ENCODE measurements at regions not wholly inside any gene's neighbourhood (a gene's known extent, or its start where the extent isn't known, plus 50 kb on each side); places are given as distances from the start of the nearest gene placed in this dataset.

DNA sequence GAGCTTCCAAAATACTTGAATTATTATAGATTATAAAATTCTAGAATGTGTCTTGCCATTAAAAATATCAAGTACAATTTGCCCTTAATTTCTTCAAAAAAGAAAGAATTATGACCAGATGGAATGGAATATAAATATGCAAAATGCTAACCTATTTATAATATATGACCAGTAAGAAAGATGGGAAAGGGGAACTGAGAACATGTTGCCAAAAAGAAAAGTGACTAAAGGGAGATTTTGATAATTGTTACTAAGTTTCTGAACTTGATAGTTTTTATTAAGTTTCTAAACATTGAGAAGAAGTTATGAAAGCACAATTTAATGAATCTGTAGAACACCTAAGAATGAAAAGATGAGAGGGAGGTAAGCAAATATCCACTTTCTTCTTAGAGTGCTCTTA lies 188.4 kb upstream of the NR4A3 start:
- H3K27ac ChIP-seq (ENCODE audit: extremely low read depth, low read depth, low read length) = no peak overlapping the region
- H3K9me1 ChIP-seq (ENCODE audit: control insufficient read depth, insufficient read depth, low read length) = no peaks in the 10 kb centered on the region
- no peaks in the 10 kb centered on the region for H3K27me3 ChIP-seq (ENCODE audit: control insufficient read depth in 2 of 2, insufficient read depth in 2 of 2, low read length in 2 of 2)
- no peak overlapping the region for H3K9ac ChIP-seq (ENCODE audit: insufficient read depth in 1 of 2, low read depth in 2 of 2, low read length in 2 of 2)
- no peaks in the 10 kb centered on the region for H3K9me3 ChIP-seq (replicated peaks; ENCODE audit: control insufficient read depth, insufficient read depth, low read depth, low read length)
- no peaks in the 10 kb centered on the region for H3K79me2 ChIP-seq (ENCODE audit: control insufficient read depth, insufficient read depth, low read length)
- no peak overlapping the region for H2AFZ ChIP-seq (ENCODE audit: low read depth, low read length)
- TF ChIP-seq NFE2L1 (tag; IDR thresholded peaks at IDR 0.05; ENCODE audit: borderline replicate concordance, low read depth) = no peak
- no peak for TF ChIP-seq ARHGAP35 (IDR thresholded peaks at IDR 0.05; ENCODE audit: partially characterized antibody)
- no peak for TF ChIP-seq ZBTB17 (CRISPR knock-in tag; IDR thresholded peaks at IDR 0.05)
- TF ChIP-seq, protein P1, sequence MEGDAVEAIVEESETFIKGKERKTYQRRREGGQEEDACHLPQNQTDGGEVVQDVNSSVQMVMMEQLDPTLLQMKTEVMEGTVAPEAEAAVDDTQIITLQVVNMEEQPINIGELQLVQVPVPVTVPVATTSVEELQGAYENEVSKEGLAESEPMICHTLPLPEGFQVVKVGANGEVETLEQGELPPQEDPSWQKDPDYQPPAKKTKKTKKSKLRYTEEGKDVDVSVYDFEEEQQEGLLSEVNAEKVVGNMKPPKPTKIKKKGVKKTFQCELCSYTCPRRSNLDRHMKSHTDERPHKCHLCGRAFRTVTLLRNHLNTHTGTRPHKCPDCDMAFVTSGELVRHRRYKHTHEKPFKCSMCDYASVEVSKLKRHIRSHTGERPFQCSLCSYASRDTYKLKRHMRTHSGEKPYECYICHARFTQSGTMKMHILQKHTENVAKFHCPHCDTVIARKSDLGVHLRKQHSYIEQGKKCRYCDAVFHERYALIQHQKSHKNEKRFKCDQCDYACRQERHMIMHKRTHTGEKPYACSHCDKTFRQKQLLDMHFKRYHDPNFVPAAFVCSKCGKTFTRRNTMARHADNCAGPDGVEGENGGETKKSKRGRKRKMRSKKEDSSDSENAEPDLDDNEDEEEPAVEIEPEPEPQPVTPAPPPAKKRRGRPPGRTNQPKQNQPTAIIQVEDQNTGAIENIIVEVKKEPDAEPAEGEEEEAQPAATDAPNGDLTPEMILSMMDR (IDR thresholded peaks at IDR 0.05 in 2 of 3, conservative IDR thresholded peaks at IDR 0.05 in 1 of 3; ENCODE audit: insufficient read depth in 2 of 3, low read depth in 1 of 3, low read length in 3 of 3) = no peak
- TF ChIP-seq CHD4 (IDR thresholded peaks at IDR 0.05; ENCODE audit: insufficient read depth, insufficient replicate concordance, low read depth, low read length, poor library complexity, severe bottlenecking) = no peak
- no peak for TF ChIP-seq ZNF695 (CRISPR knock-in tag; IDR thresholded peaks at IDR 0.05)
- no peak for TF ChIP-seq SIRT6 (IDR thresholded peaks at IDR 0.05; ENCODE audit: low read depth, low read length)
- no peak for TF ChIP-seq ZNF253 (CRISPR knock-in tag; conservative IDR thresholded peaks at IDR 0.05)
- TF ChIP-seq KLF13 (tag; IDR thresholded peaks at IDR 0.05; ENCODE audit: borderline replicate concordance, low read depth) = no peak
- TF ChIP-seq KAT2B (IDR thresholded peaks at IDR 0.05; ENCODE audit: low read depth, low read length) = no peak
- TF ChIP-seq, protein P2, sequence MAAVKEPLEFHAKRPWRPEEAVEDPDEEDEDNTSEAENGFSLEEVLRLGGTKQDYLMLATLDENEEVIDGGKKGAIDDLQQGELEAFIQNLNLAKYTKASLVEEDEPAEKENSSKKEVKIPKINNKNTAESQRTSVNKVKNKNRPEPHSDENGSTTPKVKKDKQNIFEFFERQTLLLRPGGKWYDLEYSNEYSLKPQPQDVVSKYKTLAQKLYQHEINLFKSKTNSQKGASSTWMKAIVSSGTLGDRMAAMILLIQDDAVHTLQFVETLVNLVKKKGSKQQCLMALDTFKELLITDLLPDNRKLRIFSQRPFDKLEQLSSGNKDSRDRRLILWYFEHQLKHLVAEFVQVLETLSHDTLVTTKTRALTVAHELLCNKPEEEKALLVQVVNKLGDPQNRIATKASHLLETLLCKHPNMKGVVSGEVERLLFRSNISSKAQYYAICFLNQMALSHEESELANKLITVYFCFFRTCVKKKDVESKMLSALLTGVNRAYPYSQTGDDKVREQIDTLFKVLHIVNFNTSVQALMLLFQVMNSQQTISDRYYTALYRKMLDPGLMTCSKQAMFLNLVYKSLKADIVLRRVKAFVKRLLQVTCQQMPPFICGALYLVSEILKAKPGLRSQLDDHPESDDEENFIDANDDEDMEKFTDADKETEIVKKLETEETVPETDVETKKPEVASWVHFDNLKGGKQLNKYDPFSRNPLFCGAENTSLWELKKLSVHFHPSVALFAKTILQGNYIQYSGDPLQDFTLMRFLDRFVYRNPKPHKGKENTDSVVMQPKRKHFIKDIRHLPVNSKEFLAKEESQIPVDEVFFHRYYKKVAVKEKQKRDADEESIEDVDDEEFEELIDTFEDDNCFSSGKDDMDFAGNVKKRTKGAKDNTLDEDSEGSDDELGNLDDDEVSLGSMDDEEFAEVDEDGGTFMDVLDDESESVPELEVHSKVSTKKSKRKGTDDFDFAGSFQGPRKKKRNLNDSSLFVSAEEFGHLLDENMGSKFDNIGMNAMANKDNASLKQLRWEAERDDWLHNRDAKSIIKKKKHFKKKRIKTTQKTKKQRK (IDR thresholded peaks at IDR 0.05; ENCODE audit: borderline replicate concordance, low read depth, low read length) = no peak
- TF ChIP-seq MCM2 (IDR thresholded peaks at IDR 0.05; ENCODE audit: low read depth) = no peak
- TF ChIP-seq TBL1XR1 (IDR thresholded peaks at IDR 0.05; ENCODE audit: low read length in 2 of 2) = no peak
- no peak for TF ChIP-seq U2AF1 (optimal IDR thresholded peaks at IDR 0.05; ENCODE audit: low read depth, low read length)
- TF ChIP-seq SIN3B (IDR thresholded peaks at IDR 0.05; ENCODE audit: low read depth) = no peak
- no peaks in the 10 kb centered on the region for H4K20me1 ChIP-seq (replicated peaks; ENCODE audit: control insufficient read depth, insufficient read depth, low read length)
- in situ Hi-C loops (cut with MboI) (no loop called here), intact Hi-C loops (cut with micrococcal nuclease) (loop anchor here (10.0 kb wide), 1 partner anchor 62 kb away; no protein-coding TSS in a partner anchor)
- H3K4me2 ChIP-seq (ENCODE audit: insufficient read depth, low read length) = no peak overlapping the region
- H3K36me3 ChIP-seq (ENCODE audit: control insufficient read depth, insufficient read depth, low read length) = no peaks in the 10 kb centered on the region
- DNase-seq (ENCODE audit: extremely low read depth in 1 of 4, low spot score in 3 of 4) = no peak
- no TSS peak for BruUV-seq (replicated peaks)
- POLR2A ChIA-PET = interaction anchor here (1.1 kb wide), 1 partner anchor 18 kb away, joined by 3 read pairs; no protein-coding TSS in a partner anchor
- H3K4me3 ChIP-seq = no peak overlapping the region
- no peak for ATAC-seq
- no peaks in the 10 kb centered on the region for H3K4me1 ChIP-seq (replicated peaks in 1 of 2; ENCODE audit: control insufficient read depth in 2 of 2, insufficient read depth in 2 of 2, low read length in 2 of 2)
- CTCF ChIA-PET (ENCODE audit: low intra/inter-chr PET ratio) = no interaction called here
- no peak for FAIRE-seq
